DND-41 (cell line): ENCODE measurements at regions not wholly inside any gene's neighbourhood (a gene's known extent, or its start where the extent isn't known, plus 50 kb on each side); places are given as distances from the start of the nearest gene placed in this dataset.

Experiments used
- EZH2 ChIP-seq: IDR thresholded peaks from 3 replicates; pipeline ENCODE4 v1.6.1; 2012; ENCODE audit warnings: borderline replicate concordance, low read depth, mild to moderate bottlenecking, moderate library complexity, low read length, inconsistent platforms; ENCODE audit not compliant: severe bottlenecking
- TF ChIP-seq, protein P1 (sequence below): IDR thresholded peaks from 2 replicates; pipeline ENCODE4 v1.5.1; 2012; ENCODE audit warnings: borderline replicate concordance, low read length, moderate library complexity, mild to moderate bottlenecking; ENCODE audit not compliant: poor library complexity, severe bottlenecking; ENCODE audit errors: extremely low read depth

- TF ChIP-seq, protein P1, sequence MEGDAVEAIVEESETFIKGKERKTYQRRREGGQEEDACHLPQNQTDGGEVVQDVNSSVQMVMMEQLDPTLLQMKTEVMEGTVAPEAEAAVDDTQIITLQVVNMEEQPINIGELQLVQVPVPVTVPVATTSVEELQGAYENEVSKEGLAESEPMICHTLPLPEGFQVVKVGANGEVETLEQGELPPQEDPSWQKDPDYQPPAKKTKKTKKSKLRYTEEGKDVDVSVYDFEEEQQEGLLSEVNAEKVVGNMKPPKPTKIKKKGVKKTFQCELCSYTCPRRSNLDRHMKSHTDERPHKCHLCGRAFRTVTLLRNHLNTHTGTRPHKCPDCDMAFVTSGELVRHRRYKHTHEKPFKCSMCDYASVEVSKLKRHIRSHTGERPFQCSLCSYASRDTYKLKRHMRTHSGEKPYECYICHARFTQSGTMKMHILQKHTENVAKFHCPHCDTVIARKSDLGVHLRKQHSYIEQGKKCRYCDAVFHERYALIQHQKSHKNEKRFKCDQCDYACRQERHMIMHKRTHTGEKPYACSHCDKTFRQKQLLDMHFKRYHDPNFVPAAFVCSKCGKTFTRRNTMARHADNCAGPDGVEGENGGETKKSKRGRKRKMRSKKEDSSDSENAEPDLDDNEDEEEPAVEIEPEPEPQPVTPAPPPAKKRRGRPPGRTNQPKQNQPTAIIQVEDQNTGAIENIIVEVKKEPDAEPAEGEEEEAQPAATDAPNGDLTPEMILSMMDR, result no peak
- no peak for TF ChIP-seq EZH2
These were observed 340.0 kb upstream of the GALNTL6 start for GRCh38 chr4:171473155-171473554.
